Ovary (tissue), 7 donors: ENCODE measurements at regions not wholly inside any gene's neighbourhood (a gene's known extent, or its start where the extent isn't known, plus 50 kb on each side); places are given as distances from the start of the nearest gene placed in this dataset.

Source experiments
- DNase-seq, 5 donors: peaks; one replicate each; pipeline ENCODE4 v3.0.0-alpha.2; 2019 to 2020
- H3K27ac ChIP-seq, 2 donors: fragments of 200-600 bp; one replicate each; pipeline versions ENCODE4 v1.5.1 to v1.8.0; 2019 to 2022
- H3K27me3 ChIP-seq: fragments of 200-600 bp; one replicate; pipeline ENCODE4 v1.8.0; 2022
- H3K36me3 ChIP-seq: fragments of 200-600 bp; sonication (generic); one replicate; pipeline ENCODE4 v1.5.1; 2019
- H3K4me1 ChIP-seq: one replicate; pipeline ENCODE4 v1.8.1; 2013; ENCODE audit warnings: mild to moderate bottlenecking, moderate library complexity; ENCODE audit not compliant: insufficient read depth
- H3K4me3 ChIP-seq: fragments of 200-600 bp; sonication (generic); one replicate; pipeline ENCODE4 v1.5.1; 2017
- H3K9me3 ChIP-seq, 2 donors: fragments of 200-600 bp in 1 of 2; sonication (generic) in 1 of 2; one replicate each; pipeline versions ENCODE4 v1.5.1 to v1.8.1; 2013 to 2019; ENCODE audit warnings: mild to moderate bottlenecking in 1 of 2, moderate library complexity in 1 of 2
- EP300 ChIP-seq: sonication (generic); formaldehyde crosslinking; IDR thresholded peaks from one replicate; pipeline ENCODE4 v1.6.1; 2017; ENCODE audit warnings: antibody characterized with exemption
- POLR2A ChIP-seq: fragments of 450-650 bp; IDR thresholded peaks from one replicate; pipeline ENCODE4 v1.6.1; 2017; ENCODE audit warnings: antibody characterized with exemption, mild to moderate bottlenecking, moderate library complexity
- WGBS, 3 donors: extraction: QIAGEN DNeasy Blood & Tissue Kit in 1 of 3; methylation state at CpG; one replicate each; pipeline versions ENCODE4 v1.1.5 to v1.1.7; 2013 to 2017; 5-methylcytosine and 5-hydroxymethylcytosine counted together
- intact Hi-C, 4 donors: fragments of 100-400 bp; cut with DNase I; formaldehyde crosslinking; loops; one replicate each; pipeline versions ENCODE4 v1.11.0 to v1.15.1; 2022 to 2023
- TF ChIP-seq, protein P1 (sequence below), 3 donors: fragments of 450-650 bp in 2 of 3; fragments of 200-600 bp in 1 of 3; IDR thresholded peaks; one replicate each; pipeline versions ENCODE4 v1.5.1 to v1.8.0; 2016 to 2022; ENCODE audit warnings: antibody characterized with exemption in 3 of 3, mild to moderate bottlenecking in 1 of 3
- donor health status: DM: no; HTN: no; CAD: no; lungs with moderate emphysema.
- donor health status: DM: no; HTN: no; CAD: no.
- donor health status: Bipolar disorder and iron deficiency.
- donor health status: DM: no; HTN: no; CAD: no.
- donor health status: DM: yes; HTN: yes; CAD: no.

DNA sequence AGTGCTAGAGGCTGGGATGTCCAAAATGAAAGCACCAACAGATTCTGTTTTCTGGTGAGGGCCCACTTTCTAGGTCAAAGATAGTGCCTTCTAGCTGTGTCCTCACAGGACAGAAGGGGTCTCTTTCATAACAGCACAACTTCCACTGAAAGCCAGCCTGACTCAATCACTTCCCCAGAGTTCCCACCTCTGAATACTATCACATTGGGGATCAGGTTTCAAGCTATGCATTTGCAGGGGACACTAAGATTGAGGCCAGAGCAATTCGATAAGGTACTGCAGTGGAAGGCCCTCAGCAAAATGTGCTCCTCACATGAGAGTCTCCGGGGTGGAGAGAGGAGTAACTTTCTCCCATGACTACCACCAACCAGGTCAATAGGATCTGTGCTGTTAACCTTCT lies 1501.5 kb downstream of the EFNB2 start:
- TF ChIP-seq, protein P1, sequence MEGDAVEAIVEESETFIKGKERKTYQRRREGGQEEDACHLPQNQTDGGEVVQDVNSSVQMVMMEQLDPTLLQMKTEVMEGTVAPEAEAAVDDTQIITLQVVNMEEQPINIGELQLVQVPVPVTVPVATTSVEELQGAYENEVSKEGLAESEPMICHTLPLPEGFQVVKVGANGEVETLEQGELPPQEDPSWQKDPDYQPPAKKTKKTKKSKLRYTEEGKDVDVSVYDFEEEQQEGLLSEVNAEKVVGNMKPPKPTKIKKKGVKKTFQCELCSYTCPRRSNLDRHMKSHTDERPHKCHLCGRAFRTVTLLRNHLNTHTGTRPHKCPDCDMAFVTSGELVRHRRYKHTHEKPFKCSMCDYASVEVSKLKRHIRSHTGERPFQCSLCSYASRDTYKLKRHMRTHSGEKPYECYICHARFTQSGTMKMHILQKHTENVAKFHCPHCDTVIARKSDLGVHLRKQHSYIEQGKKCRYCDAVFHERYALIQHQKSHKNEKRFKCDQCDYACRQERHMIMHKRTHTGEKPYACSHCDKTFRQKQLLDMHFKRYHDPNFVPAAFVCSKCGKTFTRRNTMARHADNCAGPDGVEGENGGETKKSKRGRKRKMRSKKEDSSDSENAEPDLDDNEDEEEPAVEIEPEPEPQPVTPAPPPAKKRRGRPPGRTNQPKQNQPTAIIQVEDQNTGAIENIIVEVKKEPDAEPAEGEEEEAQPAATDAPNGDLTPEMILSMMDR (IDR thresholded peaks at IDR 0.05), result no peak
- no peak for TF ChIP-seq EP300
- TF ChIP-seq POLR2A, result no peak
- intact Hi-C loops, result no loop called here
- H3K27ac ChIP-seq, result no peak overlapping the region
- H3K4me1 ChIP-seq, result no peaks in the 10 kb centered on the region
- no peaks in the 10 kb centered on the region for H3K9me3 ChIP-seq
- H3K4me3 ChIP-seq, result no peak overlapping the region
- no peak for DNase-seq
- H3K27me3 ChIP-seq, result no peaks in the 10 kb centered on the region
- WGBS, 3 donors, result 81 to 94% (median 86%) methylated on average over 2 of the region's 2 CpGs
- H3K36me3 ChIP-seq, result no peaks in the 10 kb centered on the region

DNA sequence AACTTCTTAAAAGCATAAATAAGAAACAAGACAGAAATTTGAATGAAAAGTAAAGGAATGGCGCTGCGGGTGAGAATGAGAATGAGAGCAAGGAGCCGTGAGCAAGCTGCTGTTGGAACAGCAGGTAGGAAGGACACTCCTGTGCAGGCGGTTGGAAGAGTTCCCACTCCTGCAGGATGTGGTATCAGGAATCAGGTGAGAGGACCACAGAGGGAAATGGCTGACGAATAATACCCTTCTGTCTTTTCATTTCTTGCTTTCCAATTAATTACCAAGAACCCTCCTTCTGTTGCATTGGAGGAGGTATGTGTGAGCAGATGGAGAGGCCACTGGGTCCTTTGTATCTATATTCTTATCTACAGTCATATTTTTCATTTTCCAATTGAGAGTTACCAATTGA lies 1504.2 kb downstream of the EFNB2 start:
- no peak overlapping the region for H3K4me3 ChIP-seq
- no peaks in the 10 kb centered on the region for H3K9me3 ChIP-seq
- no peak overlapping the region for H3K27ac ChIP-seq
- H3K36me3 ChIP-seq, result no peaks in the 10 kb centered on the region
- WGBS, 3 donors, result 86 to 93% (median 90%) methylated on average over 5 of the region's 5 CpGs
- TF ChIP-seq POLR2A, result no peak
- no peak for TF ChIP-seq EP300
- TF ChIP-seq, protein P1 (IDR thresholded peaks at IDR 0.05), result no peak
- DNase-seq, result no peak
- intact Hi-C loops, result no loop called here
- H3K4me1 ChIP-seq, result no peaks in the 10 kb centered on the region
- H3K27me3 ChIP-seq, result no peaks in the 10 kb centered on the region

DNA sequence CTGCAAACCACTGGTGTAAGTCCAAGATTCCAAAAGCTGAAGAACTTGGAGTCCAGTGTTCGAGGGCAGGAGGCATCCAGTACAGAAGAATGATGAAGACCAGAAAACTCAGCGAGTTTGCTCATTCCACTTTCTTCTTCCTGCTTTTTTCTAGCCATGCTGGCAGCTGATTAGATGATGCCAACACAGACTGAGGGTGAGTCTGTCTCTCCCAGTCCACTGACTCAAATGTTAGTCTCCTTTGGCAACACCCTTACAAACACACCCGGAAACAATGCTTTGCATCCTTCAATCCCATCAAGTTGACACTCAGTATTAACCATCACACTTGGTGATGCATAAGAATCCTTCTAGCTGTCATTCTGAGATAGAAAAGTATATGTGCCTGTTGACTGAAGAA lies 1504.6 kb downstream of the EFNB2 start:
- Histone ChIP-seq H3K36me3 (no peaks in the 10 kb centered on the region), H3K27ac (no peak overlapping the region), H3K4me1 (no peaks in the 10 kb centered on the region), H3K9me3 (no peaks in the 10 kb centered on the region), H3K27me3 (no peaks in the 10 kb centered on the region), H3K4me3 (no peak overlapping the region)
- WGBS, 3 donors, result 86 to 91% (median 91%) methylated on average over 3 of the region's 3 CpGs
- no peak for DNase-seq
- intact Hi-C loops, result no loop called here
- TF ChIP-seq POLR2A, result no peak
- no peak for TF ChIP-seq EP300
- TF ChIP-seq, protein P1 (IDR thresholded peaks at IDR 0.05), result no peak

DNA sequence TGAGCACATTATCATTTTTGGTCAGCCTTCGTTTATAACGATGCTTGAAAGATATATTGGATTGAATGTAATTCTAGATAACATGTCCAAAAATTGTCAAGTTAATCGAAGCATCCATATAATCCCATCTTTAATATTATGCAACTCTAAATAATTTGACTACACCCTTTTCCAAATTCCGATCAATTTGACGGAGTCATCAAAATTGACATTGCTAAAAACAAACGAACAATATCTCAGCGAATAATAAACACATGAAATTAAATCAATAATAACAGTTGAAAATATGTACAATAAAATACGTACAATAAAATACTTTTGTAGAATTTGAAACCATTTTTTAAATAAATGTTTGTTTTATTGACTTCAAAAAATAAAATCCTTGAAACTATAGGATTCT lies 1516.4 kb downstream of the EFNB2 start:
- H3K4me3 ChIP-seq, result no peak overlapping the region
- TF ChIP-seq POLR2A, result no peak
- TF ChIP-seq, protein P1 (IDR thresholded peaks at IDR 0.05), result no peak
- no peak for TF ChIP-seq EP300
- no peaks in the 10 kb centered on the region for H3K27me3 ChIP-seq
- no peak for DNase-seq
- 93 to 95% (median 94%) methylated on average over 8 of the region's 8 CpGs for WGBS, 3 donors
- intact Hi-C loops, result no loop called here
- H3K36me3 ChIP-seq, result no peaks in the 10 kb centered on the region
- H3K9me3 ChIP-seq, result no peaks in the 10 kb centered on the region
- H3K4me1 ChIP-seq, result no peaks in the 10 kb centered on the region
- H3K27ac ChIP-seq, result no peak overlapping the region

DNA sequence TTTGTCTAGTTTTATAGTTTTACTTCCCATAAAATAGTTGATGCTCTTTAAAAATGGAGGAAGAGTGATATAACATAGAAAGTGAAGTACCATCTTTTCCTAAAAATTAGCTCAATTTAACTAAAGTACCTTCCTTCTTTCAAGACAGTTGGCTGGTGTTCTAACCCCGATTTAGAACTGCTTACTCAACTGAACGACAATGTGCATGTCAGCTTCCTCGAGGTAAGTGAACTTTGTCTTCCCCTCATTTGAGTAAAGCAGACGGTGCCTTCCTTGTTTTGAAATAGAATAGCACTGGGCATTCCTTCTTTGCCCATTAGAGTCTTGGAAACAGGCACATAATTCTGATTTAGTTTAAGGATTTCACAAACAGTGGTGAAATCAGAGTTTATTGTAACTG lies 1519.2 kb downstream of the EFNB2 start:
- no peaks in the 10 kb centered on the region for H3K9me3 ChIP-seq
- WGBS, 3 donors, result 66 to 84% (median 74%) methylated on average over 4 of the region's 4 CpGs
- H3K27ac ChIP-seq, result no peak overlapping the region
- intact Hi-C loops, result no loop called here
- no peak overlapping the region for H3K4me3 ChIP-seq
- no peak for DNase-seq
- H3K4me1 ChIP-seq, result no peaks in the 10 kb centered on the region
- TF ChIP-seq POLR2A (no peak), EP300 (no peak)
- TF ChIP-seq, protein P1 (IDR thresholded peaks at IDR 0.05), result no peak
- no peaks in the 10 kb centered on the region for H3K36me3 ChIP-seq
- H3K27me3 ChIP-seq, result no peaks in the 10 kb centered on the region
